ENCODE measurements at regions not wholly inside any gene's neighbourhood (a gene's known extent, or its start where the extent isn't known, plus 50 kb on each side); places are given as distances from the start of the nearest gene placed in this dataset.

DNA sequence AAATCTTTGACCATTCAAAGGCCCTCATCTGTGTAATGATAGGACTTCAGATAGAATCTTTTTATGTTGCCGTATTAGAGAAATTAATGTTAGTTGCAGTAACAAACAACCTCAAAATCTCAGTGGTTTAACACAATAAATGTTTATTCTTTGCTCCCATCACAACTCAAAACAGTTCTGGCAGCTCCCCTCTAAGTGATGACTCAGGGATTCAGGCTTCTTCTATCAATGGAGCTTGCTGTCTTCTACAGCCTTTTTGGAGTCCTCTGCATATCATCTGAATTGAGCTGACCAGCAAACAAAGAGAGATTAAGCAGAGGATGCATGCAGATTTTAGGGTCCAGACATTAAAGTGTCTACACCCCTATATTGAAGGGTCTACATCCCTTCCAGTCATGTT, 59.1 kb upstream of the RAB3GAP2 start:
- Histone ChIP-seq H3K9me3 (ENCODE audit: low read length) (no peaks in the 10 kb centered on the region), H3K79me2 (ENCODE audit: low read length) (no peaks in the 10 kb centered on the region), H3K4me2 (ENCODE audit: low read depth, low read length, poor library complexity, severe bottlenecking) (no peak overlapping the region), H3K4me1 (ENCODE audit: low read length) (no peaks in the 10 kb centered on the region), H4K20me1 (ENCODE audit: insufficient read depth, low read depth, low read length) (no peaks in the 10 kb centered on the region), H3K4me3 (ENCODE audit: low read length) (no peak overlapping the region), H3K27ac (ENCODE audit: low read length) (no peak overlapping the region), H3K27me3 (ENCODE audit: low read length) (no peaks in the 10 kb centered on the region), H2AFZ (ENCODE audit: low read length) (no peak overlapping the region), H3K9ac (ENCODE audit: low read length) (no peak overlapping the region), H3K36me3 (ENCODE audit: insufficient read depth, low read length) (no peaks in the 10 kb centered on the region), H3K9me2 (replicated peaks; ENCODE audit: insufficient read depth, low read length) (no peaks in the 10 kb centered on the region)
- no peak for DNase-seq

DNA sequence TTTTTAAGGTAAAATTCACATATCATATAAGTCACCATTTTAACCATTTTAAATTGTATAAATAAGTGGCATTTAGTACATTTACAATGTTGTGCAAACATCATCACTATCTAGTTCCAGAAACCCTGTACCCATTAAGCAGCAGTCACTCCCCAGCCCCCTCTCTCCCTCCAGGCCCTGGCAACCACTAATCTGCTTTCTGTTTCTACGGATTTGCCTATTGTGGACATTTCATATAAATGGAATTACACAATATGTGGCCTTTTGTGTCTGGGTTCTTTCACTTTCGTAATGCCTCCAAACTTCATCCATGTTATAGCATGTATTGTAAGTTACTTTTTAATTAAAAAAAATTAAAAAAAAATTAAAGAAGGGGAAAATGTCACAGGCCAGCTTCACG, 58.0 kb upstream of the RAB3GAP2 start:
- no peaks in the 10 kb centered on the region for H3K36me3 ChIP-seq (ENCODE audit: insufficient read depth, low read length)
- H3K79me2 ChIP-seq (ENCODE audit: low read length), result no peaks in the 10 kb centered on the region
- no peaks in the 10 kb centered on the region for H3K4me1 ChIP-seq (ENCODE audit: low read length)
- H3K4me2 ChIP-seq (ENCODE audit: low read depth, low read length, poor library complexity, severe bottlenecking), result no peak overlapping the region
- H3K4me3 ChIP-seq (ENCODE audit: low read length), result no peak overlapping the region
- no peaks in the 10 kb centered on the region for H3K9me2 ChIP-seq (replicated peaks; ENCODE audit: insufficient read depth, low read length)
- no peak overlapping the region for H2AFZ ChIP-seq (ENCODE audit: low read length)
- H4K20me1 ChIP-seq (ENCODE audit: insufficient read depth, low read depth, low read length), result no peaks in the 10 kb centered on the region
- no peak for DNase-seq
- H3K9ac ChIP-seq (ENCODE audit: low read length), result no peak overlapping the region
- H3K27ac ChIP-seq (ENCODE audit: low read length), result no peak overlapping the region
- H3K27me3 ChIP-seq (ENCODE audit: low read length), result no peaks in the 10 kb centered on the region
- H3K9me3 ChIP-seq (ENCODE audit: low read length), result no peaks in the 10 kb centered on the region

DNA sequence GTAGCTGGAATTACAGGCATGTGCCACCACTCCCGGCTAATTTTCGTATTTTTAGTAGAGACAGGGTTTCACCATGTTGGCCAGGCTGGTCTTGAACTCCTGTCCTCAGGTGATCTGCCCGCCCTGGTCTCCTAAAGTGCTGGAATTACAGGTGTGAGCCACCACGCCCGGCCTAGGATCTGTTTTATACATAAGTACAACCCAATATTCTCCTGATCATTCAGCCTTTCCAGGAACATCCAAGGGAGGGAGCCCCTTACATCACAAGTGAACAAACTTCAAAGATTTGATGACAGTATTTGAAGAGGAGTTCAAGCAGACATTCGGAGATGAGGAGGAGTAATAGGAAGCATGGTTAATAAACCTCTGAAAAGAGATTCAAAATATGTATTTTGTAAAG, 54.9 kb upstream of the RAB3GAP2 start:
- Histone ChIP-seq H2AFZ (ENCODE audit: low read length) (no peak overlapping the region), H3K79me2 (ENCODE audit: low read length) (no peaks in the 10 kb centered on the region), H3K9me2 (replicated peaks; ENCODE audit: insufficient read depth, low read length) (no peaks in the 10 kb centered on the region), H3K4me3 (ENCODE audit: low read length) (no peak overlapping the region), H3K4me1 (ENCODE audit: low read length) (no peaks in the 10 kb centered on the region), H3K27ac (ENCODE audit: low read length) (no peak overlapping the region), H4K20me1 (ENCODE audit: insufficient read depth, low read depth, low read length) (no peaks in the 10 kb centered on the region), H3K36me3 (ENCODE audit: insufficient read depth, low read length) (no peaks in the 10 kb centered on the region), H3K4me2 (ENCODE audit: low read depth, low read length, poor library complexity, severe bottlenecking) (no peak overlapping the region), H3K27me3 (ENCODE audit: low read length) (no peaks in the 10 kb centered on the region), H3K9me3 (ENCODE audit: low read length) (no peaks in the 10 kb centered on the region), H3K9ac (ENCODE audit: low read length) (no peak overlapping the region)
- no peak for DNase-seq

DNA sequence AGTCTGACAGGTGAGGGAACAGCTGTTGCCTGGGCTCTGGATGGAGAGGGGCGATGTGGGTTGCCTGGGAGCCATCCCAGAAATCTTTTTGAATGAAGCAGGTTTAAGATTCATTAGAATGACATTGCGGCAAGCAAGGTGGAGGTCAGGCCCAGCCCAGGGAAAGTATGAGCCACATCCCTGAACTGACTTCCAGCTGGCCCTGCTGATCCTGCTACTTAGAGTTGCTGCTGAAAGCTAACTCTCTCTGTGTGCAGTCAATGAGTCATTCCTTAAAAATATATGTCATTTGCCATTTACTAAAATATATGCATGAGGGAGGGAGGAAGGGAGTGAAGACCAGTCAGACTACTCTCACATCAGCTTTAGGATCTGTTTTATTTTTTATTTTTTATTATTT, 54.3 kb upstream of the RAB3GAP2 start:
- Histone ChIP-seq H3K79me2 (ENCODE audit: low read length) (no peaks in the 10 kb centered on the region), H3K4me3 (ENCODE audit: low read length) (no peak overlapping the region), H3K9ac (ENCODE audit: low read length) (no peak overlapping the region), H3K9me3 (ENCODE audit: low read length) (no peaks in the 10 kb centered on the region), H3K27me3 (ENCODE audit: low read length) (no peaks in the 10 kb centered on the region), H4K20me1 (ENCODE audit: insufficient read depth, low read depth, low read length) (no peaks in the 10 kb centered on the region), H2AFZ (ENCODE audit: low read length) (no peak overlapping the region), H3K27ac (ENCODE audit: low read length) (no peak overlapping the region), H3K36me3 (ENCODE audit: insufficient read depth, low read length) (no peaks in the 10 kb centered on the region), H3K4me1 (ENCODE audit: low read length) (no peaks in the 10 kb centered on the region), H3K4me2 (ENCODE audit: low read depth, low read length, poor library complexity, severe bottlenecking) (no peak overlapping the region), H3K9me2 (replicated peaks; ENCODE audit: insufficient read depth, low read length) (no peaks in the 10 kb centered on the region)
- no peak for DNase-seq

DNA sequence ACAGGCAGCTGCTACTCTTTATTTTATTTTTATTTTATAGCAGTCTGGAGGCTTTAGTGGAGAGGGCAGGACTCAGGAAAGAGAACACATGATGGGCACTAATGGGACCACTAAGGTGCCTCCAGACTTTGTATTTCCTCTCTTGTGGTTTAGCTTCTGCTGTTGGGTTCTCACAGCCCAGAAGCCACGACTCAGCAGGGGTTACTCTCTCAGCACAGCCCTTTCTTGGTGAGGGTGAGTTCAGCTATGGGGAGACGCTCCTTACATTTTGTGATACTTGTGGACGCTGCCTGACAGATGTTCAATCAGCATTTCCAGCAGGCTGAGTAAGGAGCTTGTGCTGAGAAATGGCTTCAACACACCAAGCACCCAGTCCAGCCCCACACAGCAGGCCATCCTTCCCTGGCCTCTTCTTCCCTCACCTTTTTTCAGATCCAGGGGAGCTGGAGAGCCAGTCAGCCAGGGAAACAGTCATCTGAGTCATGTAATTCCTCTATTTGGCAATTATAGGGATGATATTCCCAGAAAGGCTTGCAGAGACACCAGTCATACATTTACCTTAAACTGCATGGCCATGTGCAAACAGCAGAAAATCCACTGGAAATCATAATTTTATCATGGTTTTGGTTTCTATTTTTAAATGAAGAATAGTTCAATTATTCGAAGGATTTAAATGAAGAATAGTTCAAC, 53.2 kb upstream of the RAB3GAP2 start:
- DNase-seq, result no peak
- Histone ChIP-seq H3K27ac (ENCODE audit: low read length) (no peak overlapping the region), H4K20me1 (ENCODE audit: insufficient read depth, low read depth, low read length) (no peaks in the 10 kb centered on the region), H2AFZ (ENCODE audit: low read length) (no peak overlapping the region), H3K4me2 (ENCODE audit: low read depth, low read length, poor library complexity, severe bottlenecking) (no peak overlapping the region), H3K4me3 (ENCODE audit: low read length) (no peak overlapping the region), H3K4me1 (ENCODE audit: low read length) (no peaks in the 10 kb centered on the region), H3K9me3 (ENCODE audit: low read length) (no peaks in the 10 kb centered on the region), H3K9me2 (replicated peaks; ENCODE audit: insufficient read depth, low read length) (no peaks in the 10 kb centered on the region), H3K27me3 (ENCODE audit: low read length) (no peaks in the 10 kb centered on the region), H3K9ac (ENCODE audit: low read length) (no peak overlapping the region), H3K36me3 (ENCODE audit: insufficient read depth, low read length) (no peaks in the 10 kb centered on the region), H3K79me2 (ENCODE audit: low read length) (no peaks in the 10 kb centered on the region)

DNA sequence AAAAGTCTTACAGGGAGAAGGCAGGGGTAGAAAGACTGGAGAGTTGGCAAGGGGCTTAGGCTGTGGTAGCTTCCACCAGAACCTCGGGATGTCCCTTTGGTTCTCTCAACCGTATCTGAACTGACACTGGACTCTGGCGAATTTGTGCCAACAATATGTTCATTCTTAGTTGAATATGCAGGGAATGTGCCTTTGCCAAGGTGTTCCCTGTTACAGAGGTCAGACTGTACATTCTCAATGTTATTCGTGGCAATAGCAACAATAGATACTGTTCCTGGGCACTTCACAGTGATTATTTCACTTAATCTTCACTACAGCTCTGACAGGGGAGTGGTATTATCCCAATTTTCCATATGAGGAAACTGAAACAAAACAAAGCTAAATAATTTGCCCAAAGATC, 51.5 kb upstream of the RAB3GAP2 start:
- H2AFZ ChIP-seq (ENCODE audit: low read length), result no peak overlapping the region
- no peaks in the 10 kb centered on the region for H3K9me3 ChIP-seq (ENCODE audit: low read length)
- no peak for DNase-seq

DNA sequence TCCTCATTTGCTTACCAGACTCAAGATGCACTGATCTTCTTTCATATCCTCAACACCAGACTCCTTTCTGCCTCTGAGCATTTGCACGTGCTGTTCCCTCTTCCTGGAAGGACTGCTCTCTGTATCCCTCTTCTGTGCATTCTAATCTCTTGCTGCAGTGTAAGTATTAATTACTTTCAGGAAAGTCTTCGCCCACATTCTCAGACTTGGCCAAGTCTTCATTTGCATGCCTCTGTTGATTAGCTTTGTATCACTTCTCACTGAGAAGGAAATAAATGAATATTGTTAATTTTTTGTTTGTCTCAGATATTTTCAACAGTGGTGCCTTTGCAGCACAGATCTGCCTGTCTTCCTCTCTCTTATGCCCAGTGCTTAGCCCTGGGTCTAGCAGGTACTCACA, 50.3 kb upstream of the RAB3GAP2 start:
- no peak overlapping the region for H2AFZ ChIP-seq (ENCODE audit: low read length)
- no peaks in the 10 kb centered on the region for H3K9me2 ChIP-seq (replicated peaks; ENCODE audit: insufficient read depth, low read length)
- no peak overlapping the region for H3K4me2 ChIP-seq (ENCODE audit: low read depth, low read length, poor library complexity, severe bottlenecking)
- DNase-seq, result no peak
- no peaks in the 10 kb centered on the region for H3K9me3 ChIP-seq (ENCODE audit: low read length)
- H3K9ac ChIP-seq (ENCODE audit: low read length), result no peak overlapping the region
- no peaks in the 10 kb centered on the region for H3K79me2 ChIP-seq (ENCODE audit: low read length)
- H3K36me3 ChIP-seq (ENCODE audit: insufficient read depth, low read length), result no peaks in the 10 kb centered on the region
- H4K20me1 ChIP-seq (ENCODE audit: insufficient read depth, low read depth, low read length), result no peaks in the 10 kb centered on the region
- H3K27me3 ChIP-seq (ENCODE audit: low read length), result no peaks in the 10 kb centered on the region
- no peaks in the 10 kb centered on the region for H3K4me1 ChIP-seq (ENCODE audit: low read length)
- no peak overlapping the region for H3K27ac ChIP-seq (ENCODE audit: low read length)
- no peak overlapping the region for H3K4me3 ChIP-seq (ENCODE audit: low read length)

More for the DNA sequence above, 51.5 kb upstream of the RAB3GAP2 start:
- H3K4me1 ChIP-seq (ENCODE audit: low read length), result no peaks in the 10 kb centered on the region
- no peaks in the 10 kb centered on the region for H3K27me3 ChIP-seq (ENCODE audit: low read length)
- H3K4me2 ChIP-seq (ENCODE audit: low read depth, low read length, poor library complexity, severe bottlenecking), result no peak overlapping the region
- H3K4me3 ChIP-seq (ENCODE audit: low read length), result no peak overlapping the region
- no peaks in the 10 kb centered on the region for H3K79me2 ChIP-seq (ENCODE audit: low read length)
- H3K9me2 ChIP-seq (replicated peaks; ENCODE audit: insufficient read depth, low read length), result no peaks in the 10 kb centered on the region
- H3K9ac ChIP-seq (ENCODE audit: low read length), result no peak overlapping the region
- H3K36me3 ChIP-seq (ENCODE audit: insufficient read depth, low read length), result no peaks in the 10 kb centered on the region
- no peaks in the 10 kb centered on the region for H4K20me1 ChIP-seq (ENCODE audit: insufficient read depth, low read depth, low read length)
- H3K27ac ChIP-seq (ENCODE audit: low read length), result no peak overlapping the region

Measured in Karpas-422 (cell line).